CD4-positive, alpha-beta T cell treated with Interleukin-10 for 1 hour (primary cell): ENCODE measurements at regions not wholly inside any gene's neighbourhood (a gene's known extent, or its start where the extent isn't known, plus 50 kb on each side); places are given as distances from the start of the nearest gene placed in this dataset.
"Not testable (repeated sequence)": the region's sequence is repeated elsewhere in the genome, so short reads cannot be mapped to it uniquely, and the experiment has no call there.

Experiments used
- DNase-seq: peaks from one replicate; pipeline ENCODE4 v3.0.0-alpha.2; 2020

DNA sequence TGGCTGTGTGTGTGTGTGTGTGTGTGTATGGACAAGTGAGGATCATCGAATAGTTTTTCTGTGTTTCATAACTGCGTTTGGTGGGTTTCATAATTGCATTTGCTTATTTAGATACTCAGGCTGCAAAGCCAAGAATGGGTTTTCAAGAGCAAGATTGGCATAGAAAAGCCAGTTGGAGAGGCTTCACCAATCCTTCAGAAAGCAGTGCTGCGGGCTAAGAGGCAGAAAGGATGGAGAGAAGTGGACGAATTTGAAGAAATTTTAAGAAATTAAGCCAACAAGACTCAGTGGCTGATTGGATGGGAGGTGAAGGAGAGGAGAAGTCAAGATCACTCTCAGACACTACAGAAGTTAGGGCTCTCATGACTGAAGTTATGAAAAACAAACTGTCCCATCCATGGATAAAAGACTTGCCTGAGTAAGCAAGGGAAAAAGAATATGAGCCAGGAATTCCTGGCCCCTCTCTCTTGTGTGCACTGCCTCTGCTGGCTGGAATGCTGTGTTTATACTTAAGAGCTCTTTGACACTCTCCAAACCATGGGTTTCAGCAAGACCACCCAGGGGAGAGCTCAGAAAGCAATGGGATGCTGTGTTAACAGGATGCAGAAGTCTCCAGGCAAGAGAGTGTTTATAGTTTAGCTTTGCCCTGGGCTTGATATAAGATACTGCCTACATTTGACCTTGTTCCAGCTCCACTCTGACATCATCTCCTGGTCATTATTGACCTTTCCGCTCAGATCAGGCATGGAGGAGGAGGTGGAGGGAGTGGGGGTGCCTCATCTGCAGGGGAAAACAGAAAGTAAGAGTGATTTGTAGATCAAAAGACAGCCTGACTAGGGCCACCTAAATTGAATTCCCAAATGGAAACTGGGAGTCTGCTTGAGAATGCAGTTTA, 232.0 kb upstream of the PLXNA2 start:
- DNase-seq: no peak

DNA sequence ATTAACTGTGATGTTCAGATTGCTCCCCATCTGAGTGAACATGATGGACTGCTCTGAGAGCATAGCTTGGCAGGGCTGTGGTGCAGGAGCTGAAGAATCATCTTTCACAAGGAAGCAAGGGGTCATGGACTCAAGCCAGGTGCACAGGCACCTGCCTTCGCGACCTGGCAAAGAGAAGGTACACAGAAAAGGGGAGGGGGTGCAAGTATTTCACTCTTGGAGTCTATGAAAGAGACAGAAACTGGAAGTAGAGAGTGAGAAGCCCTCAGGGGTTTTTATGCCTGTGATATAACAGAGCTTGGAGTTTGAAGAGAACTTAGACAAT, 232.6 kb upstream of the PLXNA2 start:
- DNase-seq: no peak

DNA sequence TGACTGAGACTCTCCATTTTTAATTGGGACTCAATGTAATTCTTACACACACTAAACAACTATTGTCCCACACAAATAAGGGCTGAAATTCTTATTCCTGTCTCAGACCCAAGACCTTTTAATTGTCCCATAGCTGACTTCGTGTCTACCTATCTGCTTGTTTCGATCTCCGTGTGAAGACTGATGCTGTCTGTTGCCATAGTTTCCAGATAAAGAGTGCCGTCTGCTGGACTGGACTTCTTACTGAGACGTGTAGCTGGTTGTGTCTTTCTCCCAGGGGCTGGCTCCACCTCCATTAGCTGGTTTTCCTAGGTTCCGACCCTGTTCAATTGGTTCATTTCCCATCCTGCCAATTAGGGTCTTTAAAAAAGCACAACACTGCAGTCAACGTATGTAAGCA, 235.3 kb upstream of the PLXNA2 start:
- DNase-seq: no peak

DNA sequence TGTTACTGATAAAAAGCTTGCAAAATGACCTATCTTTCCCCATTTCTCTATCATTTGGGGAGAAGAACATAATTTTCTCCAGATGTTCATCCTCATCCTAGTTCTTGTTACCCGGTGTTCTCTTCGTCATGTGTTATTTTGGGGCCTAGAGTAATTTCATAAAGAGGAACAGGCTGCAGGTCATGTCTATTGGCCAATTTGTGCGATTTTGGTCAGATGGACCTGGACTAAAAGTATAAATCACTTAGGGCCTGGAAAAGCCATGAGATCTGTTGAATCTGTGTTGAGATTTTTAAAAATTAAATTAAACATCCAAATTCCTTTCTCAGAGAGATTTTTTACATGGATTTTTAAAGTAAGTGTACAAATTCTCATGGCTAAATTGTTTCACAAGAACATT, 241.3 kb upstream of the PLXNA2 start:
- no peak for DNase-seq

DNA sequence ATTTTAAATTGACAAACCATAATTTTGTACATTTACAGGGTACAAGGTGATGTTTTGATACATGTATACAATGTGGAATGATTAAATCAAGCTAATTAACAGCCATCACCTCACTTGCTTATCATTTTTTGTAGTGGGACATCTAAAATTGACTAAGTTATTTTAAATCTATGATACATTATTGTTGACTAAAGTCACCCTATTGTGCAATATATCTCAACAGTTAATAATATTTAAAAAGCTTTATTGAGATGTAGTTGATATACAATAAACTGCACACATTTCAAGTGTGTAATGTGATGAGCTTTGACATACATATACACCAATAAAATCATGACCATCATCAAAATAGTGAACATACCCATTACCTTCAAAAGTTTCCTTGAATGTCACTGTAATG, 242.5 kb upstream of the PLXNA2 start:
- no peak for DNase-seq

DNA sequence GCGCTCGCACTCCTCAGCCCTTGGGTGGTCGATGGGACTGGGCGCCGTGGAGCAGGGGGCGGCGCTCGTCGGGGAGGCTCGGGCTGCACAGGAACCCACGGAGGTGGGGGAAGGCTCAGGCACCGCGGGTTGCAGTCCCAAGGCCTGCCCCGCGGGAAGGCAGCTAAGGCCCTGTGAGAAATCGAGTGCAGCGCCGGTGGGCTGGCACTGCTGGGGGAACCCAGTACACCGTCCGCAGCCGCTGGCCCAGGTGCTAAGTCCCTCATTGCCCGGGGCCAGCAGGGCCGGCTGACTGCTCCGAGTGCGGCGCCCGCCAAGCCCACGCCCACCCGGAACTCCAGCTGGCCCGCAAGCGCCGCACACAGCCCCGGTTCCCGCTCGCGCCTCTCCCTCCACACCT, 244.2 kb upstream of the PLXNA2 start:
- DNase-seq: not testable (repeated sequence)

DNA sequence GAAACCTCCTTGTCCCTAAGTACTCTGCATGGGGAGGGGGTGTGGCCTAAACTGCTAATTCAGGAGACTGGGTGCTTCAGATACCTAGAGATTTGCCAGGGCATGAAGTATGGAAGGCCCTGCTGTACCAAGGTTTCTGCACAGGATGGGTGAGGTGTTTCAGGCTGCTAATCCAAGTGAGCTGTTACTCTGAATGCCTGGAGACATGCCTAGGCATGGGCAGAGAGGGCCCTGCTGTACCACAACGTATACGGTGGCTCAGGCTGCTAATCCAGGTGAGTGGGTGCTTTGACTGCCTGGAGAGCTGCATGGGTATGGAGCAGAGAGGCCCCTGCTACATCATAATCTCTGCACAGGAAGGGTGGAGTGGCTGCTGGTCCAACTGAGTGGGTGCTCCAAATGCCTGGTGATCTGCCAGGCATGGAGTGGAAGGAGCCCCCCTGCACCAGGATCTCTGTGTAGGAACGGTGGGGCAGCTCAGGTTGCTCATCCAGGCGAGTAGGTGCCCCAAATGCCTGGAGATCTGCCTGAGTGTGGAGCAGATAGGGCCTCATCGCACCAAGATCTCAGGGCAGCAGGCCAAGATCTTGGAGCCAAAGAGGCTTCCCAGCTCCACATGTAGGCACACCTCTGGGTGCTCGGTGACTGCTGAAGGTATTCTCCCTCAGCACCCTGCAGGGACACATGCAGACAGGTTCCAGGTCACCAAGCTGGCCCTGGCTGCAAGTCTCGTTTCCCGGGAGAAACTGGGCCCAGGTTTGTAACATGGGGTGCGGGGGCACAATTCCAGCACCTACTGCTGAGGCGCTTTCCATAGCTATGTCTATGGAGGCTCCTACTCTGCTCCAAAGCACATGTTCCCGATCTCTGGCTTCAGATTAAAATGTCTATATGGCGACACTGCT, 252.5 kb upstream of the PLXNA2 start:
- DNase-seq: no peak

DNA sequence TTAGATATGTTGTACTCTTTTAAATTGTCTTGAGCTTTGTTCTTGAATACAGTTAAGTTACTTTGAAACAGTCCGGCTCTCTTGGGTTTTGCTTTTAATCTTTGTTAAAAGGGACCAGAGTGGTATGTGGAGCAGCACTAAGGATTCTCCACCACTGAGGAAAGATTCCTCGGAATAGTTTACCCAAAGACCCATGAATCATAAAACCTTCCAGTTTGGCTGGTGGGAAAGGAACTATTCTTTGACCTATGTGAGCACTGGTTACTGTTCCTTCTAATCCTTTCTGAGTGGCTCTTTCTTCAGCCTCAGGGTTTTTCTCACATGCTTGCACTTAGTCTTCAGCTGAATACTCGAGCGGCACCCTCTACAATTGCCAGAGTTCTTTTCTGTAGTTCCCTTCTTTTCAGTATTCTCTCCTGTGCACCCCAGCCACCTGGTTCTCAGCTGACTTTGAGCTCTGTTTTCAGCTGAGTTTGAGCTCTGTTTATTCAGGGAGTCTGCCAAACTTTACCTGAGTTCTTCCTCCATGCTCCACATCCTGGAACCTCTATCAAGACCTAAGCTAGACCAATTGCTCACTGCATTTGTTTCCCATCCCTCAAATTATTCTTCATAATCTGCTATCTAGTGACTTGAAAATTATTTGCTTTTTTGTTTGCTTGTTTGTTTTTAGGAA, 253.8 kb upstream of the PLXNA2 start:
- DNase-seq: no peak

DNA sequence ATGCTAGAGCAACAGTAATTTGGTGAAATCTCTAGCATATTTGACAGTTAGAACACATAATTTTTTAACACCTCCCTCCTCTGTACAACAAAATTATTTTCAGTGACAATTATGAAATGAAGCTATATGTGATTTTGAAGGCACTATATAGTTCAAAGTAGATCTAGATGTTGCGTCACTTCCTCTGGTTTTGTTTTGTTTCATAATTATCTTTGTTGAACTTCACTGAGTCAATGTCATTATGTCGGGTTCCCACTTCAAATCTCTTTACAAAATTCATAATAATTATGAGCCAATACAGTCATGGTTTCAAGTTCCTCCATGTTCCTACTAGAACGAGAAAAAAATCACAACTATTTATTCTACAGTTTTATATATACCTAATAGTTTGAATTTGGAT, 254.8 kb upstream of the PLXNA2 start:
- no peak for DNase-seq

DNA sequence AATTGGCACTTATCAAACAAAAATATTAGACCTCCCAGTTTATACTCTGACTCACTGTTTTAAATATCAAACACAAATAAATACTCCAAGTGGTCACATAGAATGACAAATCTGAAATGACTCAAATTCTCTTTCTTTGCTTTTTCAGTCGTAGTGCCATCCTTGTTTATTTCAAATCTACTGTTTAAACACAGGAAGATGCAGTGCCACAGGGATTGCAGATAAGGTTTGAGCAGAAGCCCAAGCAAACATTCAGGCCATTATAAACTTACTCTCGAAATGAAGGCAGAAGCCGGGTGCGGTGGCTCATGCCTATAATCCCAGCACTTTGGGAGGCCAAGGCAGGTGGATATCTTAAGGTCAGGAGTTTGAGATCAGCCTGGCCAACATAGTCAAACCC, 255.4 kb upstream of the PLXNA2 start:
- DNase-seq: no peak

DNA sequence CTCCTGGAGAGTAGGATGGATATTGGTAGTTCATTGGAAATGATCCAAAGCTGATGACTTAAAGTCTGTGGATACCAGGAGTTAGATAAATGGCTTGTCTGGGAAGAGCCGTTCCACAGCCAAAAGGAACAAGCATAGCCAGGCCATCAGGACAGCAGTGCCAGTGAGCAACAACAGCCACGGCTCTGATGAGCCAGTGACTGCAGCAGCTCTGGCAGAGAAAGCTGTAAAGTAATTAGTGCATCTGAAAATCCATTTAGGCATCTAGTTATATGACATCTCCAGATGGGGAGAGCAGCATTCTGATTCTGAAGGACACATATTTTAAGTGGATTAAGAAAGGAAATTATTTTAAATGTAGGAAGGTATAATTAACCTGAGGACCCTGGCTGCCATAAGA, 256.2 kb upstream of the PLXNA2 start:
- no peak for DNase-seq

DNA sequence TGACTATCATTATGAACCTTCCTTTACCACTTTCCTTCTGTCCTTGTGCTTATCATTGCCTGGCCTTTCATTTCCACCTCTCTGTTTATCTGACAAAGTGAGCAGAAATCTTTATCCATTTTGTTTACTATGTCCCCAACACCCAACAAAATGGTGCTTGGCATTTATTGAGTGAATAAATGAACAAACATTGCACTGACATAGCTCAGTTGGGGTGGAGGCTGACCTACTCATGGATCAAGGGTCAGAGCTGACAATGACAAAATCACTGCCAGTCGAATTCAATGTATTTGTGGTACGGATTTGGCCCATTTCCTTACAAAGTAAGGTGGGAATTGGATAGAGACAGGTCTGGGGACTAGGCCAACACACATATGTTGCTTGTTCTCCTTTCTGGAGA, 257.4 kb upstream of the PLXNA2 start:
- DNase-seq: no peak

DNA sequence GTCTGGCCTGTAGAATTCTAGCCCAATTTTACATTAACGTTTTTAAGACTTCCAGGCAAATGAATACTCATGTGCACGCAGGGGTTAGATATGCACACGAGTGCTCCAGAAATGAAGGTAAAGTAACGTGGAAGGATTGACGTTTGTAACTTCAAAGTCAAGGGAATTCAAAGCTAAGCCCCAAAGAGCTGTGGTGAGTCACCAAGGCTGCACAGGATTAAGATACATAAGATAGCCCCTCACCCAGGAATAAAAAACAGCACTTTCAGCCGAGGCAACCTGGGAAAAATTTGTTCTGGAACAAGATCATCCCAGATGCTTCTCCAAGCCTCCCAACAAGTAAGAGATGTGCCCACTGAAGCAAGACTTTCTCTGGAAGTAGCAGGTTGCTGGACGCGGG, 259.6 kb upstream of the PLXNA2 start:
- no peak for DNase-seq

DNA sequence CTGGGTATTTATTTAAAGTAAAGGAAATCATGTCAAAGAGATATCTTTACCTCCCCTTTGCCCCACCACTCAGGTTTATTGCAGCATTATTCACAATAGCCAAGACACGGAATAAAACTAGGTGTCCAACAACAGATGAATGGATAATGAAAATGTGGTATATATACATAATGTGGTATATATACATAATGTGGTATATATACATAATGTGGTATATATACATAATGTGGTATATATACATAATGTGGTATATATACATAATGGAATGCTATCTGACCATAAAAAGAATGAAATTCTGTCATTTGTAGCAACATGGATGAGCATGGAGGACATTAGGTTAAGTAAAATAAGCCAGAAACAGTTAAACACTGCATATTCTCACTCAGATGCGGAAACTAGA, 262.6 kb upstream of the PLXNA2 start:
- DNase-seq: no peak

DNA sequence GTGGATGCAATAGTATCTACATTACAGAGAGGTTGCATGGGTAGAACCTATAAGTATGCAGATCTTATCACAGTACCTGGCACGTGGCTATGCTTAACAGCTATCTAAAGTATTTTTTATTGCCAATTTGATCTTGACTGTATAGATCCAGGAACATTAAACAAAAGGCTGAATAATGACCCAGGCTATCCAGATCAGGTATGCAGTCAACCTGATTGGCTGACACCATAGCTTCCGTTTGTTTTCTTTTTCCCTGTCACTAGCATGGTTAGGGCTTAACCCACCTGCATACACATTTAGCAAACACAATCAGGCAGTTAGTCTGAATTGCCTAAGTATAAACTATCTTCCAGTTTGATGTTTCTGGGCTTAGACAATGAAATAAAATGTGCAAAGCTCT, 264.9 kb upstream of the PLXNA2 start:
- no peak for DNase-seq

DNA sequence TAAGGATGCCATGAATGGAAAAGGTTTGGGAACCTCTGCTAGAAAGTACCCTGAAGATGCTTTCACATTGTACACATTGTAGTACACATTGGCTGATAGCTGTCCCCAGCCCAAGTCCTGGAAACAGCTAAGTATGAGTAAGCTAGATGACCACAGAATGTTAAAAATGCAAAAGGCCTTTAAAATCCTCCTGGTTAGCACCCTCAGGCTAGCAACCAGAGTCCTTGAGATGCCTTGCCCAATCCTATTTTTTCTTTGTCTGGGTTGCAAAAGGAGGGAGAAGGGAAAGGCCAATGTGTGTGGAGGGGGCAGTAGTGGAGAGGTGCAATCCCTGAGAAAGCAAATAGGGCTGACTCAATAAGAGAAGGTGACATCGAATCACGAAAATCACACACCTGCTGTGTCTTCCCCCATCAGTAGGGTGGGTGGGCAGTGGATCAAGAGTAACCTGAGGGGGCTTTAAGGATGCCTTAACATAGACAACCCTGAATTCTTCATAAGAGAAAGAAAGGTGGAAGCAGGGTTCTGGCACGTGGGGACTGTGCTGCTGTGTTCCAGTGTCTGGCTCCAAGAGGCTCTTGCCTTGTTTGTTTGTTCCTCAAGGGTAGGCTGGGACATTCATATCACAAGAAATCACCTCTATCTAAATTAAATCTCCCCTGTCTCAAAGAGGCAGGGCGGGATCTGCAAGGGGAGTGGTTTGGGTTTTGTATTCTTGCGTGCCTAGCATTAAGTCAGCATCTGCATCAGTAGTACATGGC, 266.2 kb upstream of the PLXNA2 start:
- no peak for DNase-seq

DNA sequence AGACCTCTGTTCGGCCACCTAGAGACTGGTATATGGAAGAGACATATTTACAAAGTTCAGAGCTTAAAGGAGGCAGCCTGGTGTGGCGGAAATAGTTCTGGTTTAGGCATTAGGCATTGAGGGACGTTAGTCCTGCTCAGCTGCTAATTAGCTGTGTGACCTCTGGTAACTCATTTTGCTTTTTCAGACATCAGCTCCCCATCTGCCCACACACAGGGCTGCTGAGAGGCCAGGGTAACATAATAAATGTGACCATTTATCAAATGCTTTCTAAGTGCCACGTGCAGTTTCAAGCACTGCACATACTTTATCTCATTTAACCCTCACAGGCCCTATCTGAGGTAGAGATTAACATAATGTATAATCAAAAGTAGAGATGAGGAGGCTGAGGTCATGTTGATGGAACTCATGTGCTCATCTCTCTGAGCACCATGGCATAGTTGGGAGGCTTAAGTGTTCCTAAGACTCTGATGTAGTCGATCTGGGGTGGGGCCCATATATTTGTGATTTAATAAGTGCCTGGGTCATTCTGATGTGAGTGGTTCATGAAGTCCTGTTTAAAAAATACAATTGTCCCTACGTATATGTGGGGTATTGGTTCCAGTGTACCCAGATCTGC, 267.2 kb upstream of the PLXNA2 start:
- DNase-seq: no peak

DNA sequence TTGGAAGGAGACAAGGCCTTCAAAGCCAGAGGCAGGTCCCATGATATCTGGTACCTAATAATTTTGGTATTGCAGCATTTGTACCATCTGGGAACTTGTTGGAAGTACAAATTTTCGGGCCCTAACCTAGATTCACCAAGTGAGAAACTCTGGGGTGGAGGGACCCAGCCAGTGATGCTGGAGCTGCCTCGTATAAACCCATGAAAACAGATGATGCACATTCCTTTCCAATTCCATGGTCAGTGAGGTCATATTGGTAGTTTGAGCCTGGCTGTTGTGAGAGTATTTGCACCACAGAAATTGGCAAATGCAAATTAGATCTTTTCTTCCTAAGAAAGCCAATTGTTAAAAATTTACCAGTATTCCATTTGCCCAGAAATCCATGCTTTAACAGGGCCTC, 269.6 kb upstream of the PLXNA2 start:
- no peak for DNase-seq

DNA sequence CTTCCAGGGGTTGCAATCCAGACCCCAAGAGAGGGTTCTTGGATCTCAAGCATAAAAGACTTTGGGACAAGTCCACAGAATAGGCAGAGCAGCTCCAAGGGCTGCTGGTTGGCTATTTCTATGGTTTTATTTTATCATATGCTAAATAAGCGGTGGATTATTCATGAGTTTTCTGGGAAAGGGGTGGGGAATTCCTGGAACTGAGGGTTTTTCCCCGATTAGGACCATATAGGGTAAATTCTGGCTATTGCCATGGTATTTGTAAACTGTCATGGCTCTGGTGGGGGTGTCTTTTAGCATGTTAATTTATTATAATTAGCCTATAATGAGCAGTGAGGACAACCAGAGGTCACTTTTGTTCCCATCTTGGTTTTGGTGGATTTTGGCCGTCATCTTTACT, 270.9 kb upstream of the PLXNA2 start:
- DNase-seq: no peak

DNA sequence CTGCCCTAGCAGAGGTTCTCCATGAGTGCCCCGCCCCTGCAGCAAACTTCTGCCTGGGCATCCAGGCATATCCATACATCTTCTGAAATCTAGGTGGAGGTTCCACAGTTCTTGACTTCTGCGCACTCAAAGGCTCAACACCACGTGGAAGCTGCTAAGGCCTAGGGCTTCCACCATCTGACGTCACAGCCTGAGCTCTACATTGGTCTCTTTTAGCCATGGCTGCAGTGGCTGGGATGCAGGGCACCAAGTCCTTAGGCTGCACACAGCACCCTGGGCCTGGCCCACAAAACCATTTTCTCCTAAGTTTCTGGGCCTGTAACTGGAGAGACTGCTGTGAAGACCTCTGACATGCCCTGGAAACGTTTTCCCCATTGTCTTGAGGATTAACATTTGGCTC, 272.6 kb upstream of the PLXNA2 start:
- no peak for DNase-seq

DNA sequence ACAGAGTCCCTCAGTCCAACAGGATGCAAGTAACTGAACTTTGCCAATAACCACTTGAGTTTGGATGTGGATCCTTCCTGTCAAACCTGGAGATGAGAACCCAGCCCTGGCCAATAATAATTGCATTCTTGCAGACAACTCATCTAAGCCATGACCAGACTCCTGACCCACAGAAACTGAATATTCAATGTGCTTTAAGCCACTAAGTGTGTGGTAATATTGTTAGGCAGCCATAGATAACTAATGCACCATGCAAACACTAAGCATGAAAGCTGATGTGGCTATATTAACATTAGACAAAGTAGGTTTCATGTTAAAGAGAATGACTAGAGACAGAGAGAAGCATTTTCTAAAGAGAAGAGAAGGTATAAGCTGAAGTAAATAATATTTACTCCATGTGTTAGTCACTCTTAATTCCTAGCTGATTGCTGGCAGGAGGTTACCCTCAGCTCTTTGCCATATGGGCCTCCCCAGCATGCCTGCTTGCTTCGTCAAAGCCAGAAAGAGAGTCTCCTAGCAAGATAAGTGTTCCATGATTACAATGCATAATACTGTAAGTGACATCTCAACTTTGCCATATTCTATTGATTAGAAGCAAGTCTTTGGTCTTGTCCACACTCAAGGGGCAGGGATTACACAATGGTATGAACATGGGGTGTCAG, 276.4 kb upstream of the PLXNA2 start:
- DNase-seq: no peak

DNA sequence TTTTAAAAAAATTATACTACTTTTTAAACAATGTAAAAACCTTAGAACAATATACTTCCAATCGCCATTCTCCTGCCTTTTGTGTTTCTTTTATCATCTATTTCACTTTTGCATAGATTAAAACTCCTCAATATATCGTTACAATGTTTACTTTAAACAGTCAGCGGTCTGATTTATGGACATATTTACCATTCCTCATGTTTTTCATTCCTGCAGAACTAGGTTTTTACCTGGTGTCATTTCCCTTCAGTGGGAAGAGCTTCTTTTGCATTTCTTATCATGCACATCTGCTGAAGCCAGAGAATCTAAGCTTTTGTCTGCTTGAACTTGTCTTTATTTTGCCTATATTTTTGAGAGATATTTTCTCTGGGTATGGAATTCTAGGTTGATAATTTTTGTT, 277.4 kb upstream of the PLXNA2 start:
- DNase-seq: no peak
